Left kidney (tissue), 1 donor: ENCODE measurements at regions not wholly inside any gene's neighbourhood (a gene's known extent, or its start where the extent isn't known, plus 50 kb on each side); places are given as distances from the start of the nearest gene placed in this dataset.

Source experiments
- DNase-seq: peaks from one replicate; pipeline ENCODE4 v3.0.0-alpha.2; 2013

DNA sequence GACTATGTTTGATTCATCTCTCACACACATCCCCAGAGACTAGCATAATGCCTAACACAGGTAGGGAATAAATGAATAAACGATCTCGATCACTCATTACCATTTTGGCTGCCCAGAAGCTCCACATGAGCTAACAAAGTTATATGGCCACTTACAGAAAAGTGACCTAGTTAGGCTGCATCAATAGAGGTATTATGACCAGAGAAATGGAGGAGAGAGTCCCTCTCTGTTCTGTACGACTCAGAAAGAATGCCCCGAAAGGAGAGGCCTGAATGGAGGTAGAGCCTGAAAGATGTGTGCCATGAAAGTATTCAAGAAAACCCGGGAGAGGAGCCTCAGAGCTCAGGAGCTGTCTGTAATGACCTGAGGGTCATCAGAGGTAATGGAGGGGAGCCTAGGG lies 208.2 kb upstream of the GRIK3 start:
- DNase-seq = no peak

DNA sequence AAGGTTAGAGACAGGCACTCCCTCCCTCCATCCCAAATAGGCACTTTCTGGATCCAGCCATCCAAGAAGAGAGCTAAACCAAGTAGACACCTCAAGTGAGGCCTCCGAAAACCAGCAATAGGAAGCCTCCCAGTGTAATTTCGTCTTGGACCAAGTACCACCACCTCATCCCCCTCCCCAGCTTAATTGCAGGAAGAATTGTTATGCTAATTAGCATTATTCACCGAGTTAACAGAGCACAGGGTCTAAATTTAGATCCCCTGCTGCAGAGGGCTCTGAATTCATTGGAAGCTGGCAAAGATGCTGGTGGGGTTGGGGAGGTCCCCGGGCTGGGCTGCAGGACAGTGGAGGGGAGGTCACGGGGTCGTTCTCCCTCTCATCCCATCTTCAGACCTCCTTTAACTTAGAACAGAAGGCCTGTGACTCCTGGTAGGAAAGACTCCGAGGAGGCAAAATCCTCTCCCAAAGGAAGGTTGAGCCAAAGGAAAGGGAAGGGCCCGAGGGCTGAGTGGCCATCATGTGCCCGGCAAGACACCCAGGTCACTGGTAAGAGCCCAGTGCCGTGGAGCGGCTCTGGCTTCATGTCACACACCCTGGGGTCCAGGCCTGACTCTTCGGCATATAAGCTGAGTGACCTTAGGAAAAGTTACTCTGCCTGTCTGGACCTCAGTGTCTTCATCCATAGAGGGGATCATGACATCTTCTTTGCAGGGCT lies 209.2 kb upstream of the GRIK3 start:
- no peak for DNase-seq

DNA sequence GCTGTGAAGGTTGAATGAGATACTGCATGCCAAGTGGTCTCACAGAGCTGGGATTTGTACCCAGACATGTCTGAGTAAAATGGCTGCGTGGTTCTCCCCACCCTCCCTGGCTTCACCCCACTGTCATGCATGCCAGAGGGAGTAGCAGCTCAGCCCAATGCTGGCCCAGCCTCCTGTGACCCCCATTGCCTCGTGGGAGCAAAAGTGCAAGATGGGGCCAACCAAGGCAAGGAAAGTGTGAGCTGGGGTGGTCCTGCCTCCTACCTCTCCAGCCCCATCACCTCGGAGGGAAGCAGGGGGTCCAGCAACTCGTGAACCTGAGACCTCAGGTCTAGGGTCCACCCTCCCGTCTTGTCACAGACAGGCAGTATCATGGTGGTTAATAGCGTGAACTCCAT lies 209.8 kb upstream of the GRIK3 start:
- no peak for DNase-seq

DNA sequence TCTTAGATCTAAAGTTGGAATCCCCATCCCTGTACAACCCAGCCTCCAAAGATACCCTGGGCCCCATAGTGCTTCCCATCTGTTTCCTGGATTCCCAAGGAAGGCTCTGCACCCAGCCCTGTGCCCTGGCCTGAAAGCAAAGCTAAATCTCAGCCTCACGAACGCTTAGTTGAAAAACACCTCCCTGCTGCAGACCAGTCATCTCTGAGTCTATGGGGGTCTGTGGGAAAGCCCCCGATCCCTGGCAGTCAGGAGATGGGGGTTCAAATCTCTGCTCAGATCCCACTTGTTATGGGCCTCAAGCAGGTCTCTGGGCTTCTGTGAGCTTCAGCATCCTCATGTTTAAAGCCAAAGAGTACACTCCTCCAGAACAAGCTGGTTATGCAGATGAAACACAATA lies 210.5 kb upstream of the GRIK3 start:
- DNase-seq = no peak

DNA sequence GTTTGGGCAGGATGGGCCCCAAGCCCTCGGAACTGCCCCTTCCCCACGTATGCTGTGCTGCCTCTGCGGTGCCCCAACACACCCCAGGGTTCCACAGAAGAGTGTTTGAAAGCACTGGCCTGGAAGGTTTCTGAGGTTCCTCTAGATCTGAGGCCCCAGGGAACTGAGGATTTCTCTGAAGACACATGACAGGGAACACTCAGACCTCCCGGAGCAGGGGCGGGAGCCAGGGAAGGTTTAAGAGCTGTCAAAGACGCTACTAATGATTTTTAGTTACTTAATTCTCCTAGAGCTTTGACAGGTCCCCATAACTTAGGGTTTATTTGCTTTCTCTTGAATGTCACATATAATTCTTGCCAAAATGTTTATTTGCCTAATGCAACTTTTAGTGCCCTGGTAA lies 212.3 kb upstream of the GRIK3 start:
- no peak for DNase-seq

DNA sequence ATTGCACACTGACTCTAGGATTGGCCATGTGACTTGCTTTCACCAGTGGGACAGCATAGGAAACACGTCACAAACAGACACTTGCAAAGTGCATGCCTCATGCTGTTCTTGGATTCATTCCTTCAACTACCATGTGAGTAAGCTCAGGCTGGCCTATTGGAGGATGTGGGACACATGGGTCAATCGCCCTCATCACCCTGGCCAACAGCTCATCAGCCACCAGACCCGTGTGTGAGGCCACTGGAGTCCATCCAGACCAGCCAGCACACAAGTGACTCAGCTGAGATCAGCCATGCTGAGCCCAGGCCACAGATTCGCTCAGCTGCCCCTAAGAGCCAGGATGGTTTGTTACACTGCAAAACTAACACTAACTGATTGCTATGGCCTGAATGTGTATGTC lies 216.1 kb upstream of the GRIK3 start:
- DNase-seq = no peak

DNA sequence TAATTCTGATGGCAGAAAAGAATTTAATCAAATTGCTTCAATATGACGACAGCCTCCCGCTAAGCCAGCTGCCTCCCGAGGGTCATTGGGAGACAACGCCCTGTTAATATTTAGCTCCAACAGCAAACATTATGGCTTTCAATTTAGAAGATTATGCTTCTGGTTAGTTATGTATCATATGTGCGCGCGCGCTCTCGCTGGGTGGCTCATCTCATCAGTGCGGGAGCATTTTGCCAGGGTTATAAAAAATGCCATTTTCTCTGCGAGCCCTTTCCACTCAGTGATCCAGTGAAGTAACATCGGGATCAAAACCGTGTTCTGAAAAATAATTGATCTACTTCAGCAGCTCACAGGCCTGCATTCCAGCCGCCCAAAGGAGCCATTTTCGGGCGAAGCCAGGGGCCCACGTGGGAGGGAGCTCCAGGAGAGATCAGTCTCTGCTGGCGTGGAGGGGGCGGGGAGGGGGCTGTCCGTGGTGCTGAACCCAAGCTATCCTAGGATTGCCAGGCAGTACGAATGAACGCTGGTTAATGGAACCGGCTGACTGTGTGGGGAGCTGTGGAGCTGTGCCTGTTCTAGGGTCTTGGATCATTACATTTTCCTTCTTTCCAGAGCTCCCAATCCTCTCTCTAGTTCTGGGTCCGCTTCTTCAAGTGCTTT lies 219.1 kb upstream of the ZC3H12A start:
- DNase-seq = peak; percentile 56

DNA sequence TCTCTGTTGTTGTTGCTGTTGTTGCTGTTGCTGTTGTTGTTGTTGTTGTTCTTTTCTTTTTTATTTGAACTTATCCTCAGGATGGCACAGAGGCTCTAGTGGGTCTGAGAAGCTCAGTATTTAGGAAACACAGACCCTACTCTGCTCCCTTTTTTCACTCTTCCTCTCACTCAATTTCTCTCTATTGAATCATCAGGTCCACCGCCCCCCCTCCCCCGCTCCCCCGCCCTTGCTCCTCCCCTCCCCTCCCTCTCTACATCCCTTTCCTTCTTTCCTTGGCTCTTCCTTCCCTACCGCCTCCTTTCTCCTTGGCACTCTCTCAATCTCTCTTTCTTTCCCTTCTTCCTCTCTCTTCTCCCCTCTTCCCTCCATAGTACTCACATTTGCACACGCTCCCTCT lies 218.5 kb upstream of the ZC3H12A start:
- no peak for DNase-seq

DNA sequence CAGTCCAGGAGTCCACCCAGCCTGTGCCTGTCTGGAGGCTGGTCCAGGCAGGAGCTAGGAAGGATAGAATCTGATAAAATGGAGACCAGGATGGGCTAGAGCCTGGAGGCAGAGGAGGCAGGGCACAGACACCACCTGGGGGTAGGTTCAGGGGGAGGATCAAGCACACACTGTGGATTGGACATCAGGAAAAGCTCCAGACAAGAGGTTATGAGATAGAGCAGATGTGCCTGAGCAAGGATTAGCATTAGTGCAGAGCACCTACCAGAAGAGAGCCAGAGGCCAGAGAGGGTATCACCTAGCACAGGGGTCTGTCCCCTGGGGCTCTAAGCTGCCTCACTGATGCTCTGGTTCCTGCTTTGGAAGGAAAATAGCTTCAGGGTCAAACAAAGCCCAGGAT lies 216.7 kb upstream of the ZC3H12A start:
- DNase-seq = no peak

DNA sequence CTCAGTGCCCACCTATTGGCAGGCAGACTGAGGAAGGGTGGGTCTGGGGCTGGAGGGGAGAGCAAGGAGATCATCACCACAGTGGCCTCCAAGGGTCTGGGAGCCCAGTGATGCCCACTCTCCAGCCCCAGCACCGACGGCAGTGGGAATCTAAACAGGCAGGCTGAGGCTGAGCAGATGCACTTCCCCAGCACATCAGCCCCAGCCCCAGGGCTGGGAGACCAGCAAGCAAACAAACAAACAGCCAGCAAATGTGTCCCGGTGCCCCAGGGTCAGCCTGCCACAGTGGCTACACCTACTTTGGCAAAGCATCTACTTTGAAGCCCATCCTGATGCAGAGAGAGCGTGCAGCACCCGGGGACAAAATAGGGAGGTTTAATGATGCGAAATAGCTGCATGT lies 216.3 kb upstream of the ZC3H12A start:
- no peak for DNase-seq

DNA sequence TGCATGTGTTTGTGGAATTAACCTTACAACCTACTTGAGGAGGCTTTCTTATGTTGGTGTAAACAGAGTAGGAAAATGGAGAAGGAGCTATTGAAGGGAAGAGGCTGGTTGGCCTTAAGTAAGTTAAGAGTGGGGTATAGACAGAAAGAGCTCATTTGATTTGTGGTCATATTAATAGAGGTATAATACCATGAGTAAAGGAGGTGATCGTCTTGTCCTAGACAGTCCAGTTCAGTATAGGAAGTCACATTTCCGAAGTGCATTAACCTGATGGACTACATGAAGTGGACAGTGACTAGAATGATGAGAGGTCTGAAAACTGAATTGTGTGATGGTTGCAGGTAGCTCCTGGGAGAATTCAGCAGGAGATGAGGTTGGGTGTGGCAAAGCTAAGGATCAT lies 215.4 kb upstream of the ZC3H12A start:
- DNase-seq = no peak

DNA sequence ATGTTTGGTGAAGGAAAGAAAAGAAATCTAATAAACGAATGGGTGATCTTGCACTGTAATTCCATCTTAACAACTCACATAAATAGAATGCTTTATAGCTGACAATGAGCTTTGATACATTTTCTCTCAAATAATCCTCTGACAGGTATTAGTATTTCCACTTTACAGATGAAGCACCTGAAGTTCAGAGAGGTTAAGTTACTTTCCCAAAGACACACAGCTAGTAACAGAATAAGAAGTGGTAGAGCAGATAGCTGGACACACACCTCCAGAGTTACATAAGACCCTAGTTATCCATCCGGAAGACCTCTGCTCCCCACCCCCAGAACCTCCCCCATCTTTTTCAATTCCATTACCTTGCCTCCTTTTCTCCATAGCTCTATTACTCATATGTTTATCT lies 213.3 kb upstream of the ZC3H12A start:
- DNase-seq = no peak

DNA sequence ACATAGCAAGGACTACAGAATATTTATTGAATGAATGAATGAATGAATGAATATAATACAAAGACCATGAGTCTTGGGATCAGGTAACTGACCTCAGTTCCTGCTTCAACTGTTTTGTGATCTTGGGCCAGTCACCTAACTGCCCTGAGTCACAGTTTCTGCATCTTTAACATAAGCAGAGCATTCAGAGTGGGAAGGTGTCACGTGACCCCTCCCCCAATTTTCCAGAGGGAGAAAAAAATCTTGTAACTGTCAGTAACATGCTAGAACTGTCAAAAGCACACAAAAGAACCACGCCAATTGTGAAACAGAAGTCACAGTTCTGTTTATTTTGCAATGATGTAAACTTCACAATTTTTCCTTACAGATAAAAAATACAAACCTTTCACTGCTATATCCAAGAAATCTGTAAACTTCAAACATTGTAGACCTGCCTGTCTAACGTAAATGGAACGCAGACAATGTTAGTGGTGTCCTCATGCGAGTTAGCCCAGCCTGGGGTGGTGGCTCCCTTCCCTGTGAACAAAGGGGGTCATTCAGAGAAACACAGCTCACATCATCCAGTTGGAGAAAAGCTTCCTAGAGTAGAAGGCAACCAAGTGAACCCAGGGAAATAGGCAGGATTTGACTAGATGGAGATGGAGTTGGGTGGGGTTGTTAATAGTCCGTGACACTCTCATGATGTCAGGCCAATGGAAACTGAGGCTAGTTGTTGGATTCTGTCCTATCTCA lies 211.8 kb upstream of the ZC3H12A start:
- no peak for DNase-seq

DNA sequence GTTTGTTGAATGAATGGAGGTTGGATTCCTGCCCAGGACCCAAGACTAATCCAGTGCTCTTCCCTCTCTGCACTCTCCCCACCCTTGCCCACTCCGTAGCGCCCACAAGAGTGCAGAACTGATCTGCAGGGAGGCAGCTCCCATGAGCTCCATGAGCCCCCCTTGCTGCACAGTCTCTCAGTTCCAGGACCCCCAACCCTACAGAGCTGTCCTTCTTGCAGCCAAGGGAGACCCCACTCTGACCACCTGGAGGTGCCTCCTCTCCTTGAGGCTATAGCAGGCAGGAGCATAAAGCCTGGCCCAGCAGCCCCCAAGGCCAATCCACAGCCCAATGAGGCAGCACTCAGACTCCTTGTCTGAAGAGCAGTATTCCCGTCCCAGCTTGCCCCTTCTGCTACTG lies 209.2 kb upstream of the ZC3H12A start:
- DNase-seq = no peak

DNA sequence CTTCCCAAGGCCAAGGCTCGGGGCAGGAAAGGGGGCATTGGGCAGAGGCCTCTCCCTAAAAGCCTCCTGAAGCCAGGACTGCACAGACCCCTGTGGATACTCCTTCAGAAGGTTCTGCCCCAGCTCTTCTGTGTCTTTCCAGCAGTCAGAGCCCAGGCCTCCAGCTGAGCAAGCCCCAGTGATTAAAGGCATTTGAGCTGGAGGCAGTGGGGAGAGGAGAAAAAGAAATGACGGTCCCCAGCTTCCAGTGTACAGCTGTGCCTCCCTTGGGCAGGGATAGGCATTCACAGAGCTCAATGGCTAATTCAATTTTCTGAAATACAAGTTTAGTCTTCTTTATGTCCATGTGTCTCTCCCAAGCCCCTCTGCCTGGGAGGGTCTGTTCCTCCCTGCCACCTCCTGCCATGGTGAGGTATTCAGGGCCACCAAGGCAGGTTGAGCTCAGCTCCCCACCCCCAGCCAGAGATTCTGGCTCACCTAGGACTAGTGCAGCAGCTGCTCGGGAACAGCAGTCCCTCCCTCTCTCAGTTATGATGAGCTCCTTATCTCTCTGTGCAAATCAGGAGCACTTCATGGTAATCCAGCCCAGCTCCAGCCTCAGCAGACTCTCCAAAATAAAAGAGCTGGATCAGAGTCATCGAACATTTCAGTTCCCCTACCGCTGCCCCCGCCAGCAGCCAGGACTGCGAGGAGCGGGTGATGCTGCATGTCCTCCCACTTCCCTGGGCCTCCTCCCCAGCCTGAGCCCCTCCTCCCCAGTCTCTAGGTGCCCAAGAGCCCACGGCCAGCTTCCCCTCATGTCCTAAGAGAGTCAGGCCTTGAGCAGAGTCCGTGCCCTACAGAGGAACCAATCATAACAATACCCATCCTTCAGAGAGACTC lies 208.4 kb upstream of the ZC3H12A start:
- no peak for DNase-seq

DNA sequence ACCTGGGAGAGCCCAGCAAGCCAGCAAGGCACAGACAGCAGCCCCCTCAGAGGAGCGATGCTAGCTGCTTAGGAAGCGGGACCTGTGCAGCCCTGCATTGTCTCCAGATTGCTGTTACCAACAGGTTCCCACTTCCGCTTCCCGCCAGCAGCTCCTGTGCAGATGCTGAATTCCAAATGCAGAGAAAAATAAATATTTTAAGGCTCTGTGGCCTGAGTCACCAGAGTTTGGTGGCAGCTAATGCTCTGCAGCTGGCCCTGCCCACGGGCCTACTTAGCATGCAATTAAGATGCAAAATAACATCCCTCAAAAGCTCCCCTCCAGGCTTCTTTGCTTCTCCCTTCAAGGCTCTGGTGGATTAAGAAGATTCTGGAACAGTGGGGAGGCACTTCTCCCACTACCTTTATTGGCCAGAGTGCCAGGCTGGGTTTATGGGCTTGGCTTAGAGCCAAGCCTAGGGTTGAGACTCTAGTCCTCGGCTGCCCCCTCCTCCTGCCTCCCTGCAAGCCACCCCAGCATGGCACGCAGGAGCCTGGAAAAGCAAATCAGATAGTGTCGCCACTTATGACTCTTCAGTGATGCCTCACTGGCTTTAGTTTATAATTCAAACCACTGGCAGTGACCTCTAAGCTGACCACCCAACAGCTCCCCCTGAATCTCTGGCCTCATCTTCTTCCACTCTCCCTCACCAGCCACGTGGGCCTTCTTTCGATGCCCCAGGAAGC lies 207.1 kb upstream of the ZC3H12A start:
- DNase-seq = no peak

DNA sequence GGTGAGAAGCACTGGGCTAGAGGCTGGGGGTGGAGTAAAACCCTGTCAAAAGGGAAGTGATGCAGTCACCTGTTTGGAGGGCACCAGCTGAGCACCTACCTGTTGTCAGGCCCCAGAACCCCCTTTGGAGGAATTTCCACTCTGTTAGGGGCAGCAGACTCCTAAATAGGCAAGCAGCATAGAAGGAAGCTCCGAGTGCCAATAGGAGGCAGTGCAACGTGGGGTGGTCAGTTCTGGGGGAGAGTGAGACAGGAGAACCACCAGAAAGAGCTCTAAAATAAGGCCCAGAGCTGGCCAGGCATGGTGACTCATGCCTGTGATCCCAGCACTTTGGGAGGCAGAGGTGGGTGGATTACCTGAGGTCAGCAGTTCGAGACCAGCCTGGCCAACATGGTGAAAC lies 203.7 kb upstream of the ZC3H12A start:
- no peak for DNase-seq

DNA sequence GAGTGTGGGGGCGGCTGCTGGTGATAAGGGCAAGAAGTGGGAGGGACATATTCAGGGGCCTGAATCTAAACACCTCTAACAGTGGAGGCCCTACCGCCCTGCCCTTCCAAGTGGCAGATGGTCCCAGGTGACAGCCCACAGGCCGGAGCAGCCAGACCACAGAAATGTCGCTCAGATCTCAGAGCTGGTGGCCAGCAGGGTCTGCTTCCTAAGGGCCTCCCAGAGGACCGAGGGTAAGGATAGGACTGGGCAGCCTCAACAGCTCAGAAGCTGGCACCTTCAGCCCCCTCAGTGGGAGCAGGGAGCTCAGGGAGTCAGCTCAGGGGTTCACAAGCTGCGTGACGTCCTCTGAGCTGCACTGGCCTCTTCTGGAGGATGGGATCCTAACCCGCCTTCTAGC lies 201.8 kb upstream of the ZC3H12A start:
- no peak for DNase-seq

DNA sequence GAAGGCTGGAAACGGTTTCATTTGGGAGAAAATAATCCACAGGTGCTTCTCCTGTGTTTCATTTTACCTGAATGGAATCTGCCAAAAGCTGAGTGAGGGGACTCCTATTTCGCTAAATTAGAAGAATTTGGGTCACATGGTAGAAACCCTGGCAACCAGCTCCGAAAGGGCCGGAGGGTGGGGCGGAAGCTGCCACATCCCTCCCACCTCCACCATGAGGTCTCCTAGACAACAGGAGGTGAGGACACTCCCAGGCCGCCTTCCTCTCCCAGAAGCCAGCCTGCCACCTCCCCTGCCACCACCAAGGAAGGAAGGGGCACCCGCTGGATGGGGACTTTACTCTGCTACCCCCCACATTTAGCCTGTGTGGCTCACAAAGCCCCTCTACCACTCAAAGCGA lies 199.9 kb upstream of the ZC3H12A start:
- DNase-seq = no peak

DNA sequence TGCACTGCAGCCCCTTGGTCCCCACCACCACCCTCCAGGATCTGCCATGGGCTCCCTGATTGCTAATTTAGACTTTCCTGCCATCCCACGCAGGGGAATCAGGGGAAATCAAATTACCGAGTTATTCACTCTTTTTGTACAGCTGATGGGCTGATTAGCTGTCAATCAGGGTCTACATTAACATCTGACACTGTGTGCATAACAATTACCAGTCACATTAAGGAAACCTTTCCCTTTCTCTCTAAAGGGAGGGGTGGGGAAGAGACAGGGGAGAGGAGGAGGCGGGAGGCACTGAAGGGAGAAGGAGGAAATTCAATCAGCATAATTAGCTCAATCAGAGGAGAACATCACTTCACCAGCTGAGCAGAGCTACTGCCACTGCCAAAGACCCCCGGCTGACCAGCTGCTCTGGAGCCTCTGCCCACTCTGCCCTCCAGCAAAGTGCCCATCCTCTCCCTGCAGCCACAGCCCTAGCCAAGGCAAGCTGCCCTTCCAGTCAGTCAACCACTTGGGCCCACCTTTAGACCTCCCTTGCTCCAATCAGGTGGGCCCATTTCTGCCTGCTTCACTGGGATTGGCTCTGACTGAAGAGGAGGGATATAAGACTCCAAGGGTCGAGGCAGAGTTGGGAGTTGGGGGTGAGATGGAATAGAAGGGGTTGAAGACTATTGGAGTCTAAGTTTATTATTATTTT lies 199.3 kb upstream of the ZC3H12A start:
- no peak for DNase-seq

DNA sequence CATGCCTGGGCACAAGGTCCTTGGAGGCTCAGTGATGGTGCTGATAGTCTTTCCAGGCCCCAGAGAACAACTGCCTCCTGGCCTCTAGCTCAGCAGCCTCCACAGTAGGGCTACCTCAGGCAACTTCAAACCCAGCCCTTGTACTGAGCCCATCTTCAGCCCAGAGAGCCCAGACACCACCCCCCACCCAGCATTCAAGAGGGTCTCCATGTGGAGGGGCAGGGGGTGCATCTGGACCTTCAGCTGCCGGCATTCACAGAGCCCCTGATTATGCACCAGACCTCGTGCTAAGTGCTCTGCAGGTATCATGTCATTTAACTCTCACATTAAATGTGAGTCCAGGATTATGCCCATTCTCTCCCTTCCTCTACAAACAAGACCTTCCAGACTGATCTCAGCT lies 197.0 kb upstream of the ZC3H12A start:
- DNase-seq = no peak
